GM19467 (cell line): ENCODE measurements at regions not wholly inside any gene's neighbourhood (a gene's known extent, or its start where the extent isn't known, plus 50 kb on each side); places are given as distances from the start of the nearest gene placed in this dataset.

Experiments used
- ATAC-seq: cut with Tn5 transposase; IDR thresholded peaks from one replicate; pipeline ENCODE4 v1.9.1; 2021; ENCODE audit warnings: mild to moderate bottlenecking, moderate library complexity; ENCODE audit not compliant: unreplicated experiment

- ATAC-seq = no peak
Observed at GRCh38 chr2:181766129-181766528, 85.8 kb upstream of the NEUROD1 start.

GRCh38 chr2:181770150-181770549, 89.8 kb upstream of the NEUROD1 start:
- ATAC-seq = no peak

GRCh38 chr2:181771356-181771755, 91.0 kb upstream of the NEUROD1 start:
- no peak for ATAC-seq

GRCh38 chr2:181772334-181772733, 92.0 kb upstream of the NEUROD1 start:
- ATAC-seq = no peak

- ATAC-seq = no peak
Observed at GRCh38 chr2:181772777-181773176, 92.5 kb upstream of the NEUROD1 start.

- peak; percentile 41 for ATAC-seq
Observed at GRCh38 chr2:181774685-181775084, 94.4 kb upstream of the NEUROD1 start.

- ATAC-seq = no peak
Observed at GRCh38 chr2:181776336-181776735, 96.0 kb upstream of the NEUROD1 start.

- no peak for ATAC-seq
Observed at GRCh38 chr2:181777734-181778133, 97.4 kb upstream of the NEUROD1 start.

GRCh38 chr2:181778621-181779201, 98.4 kb upstream of the NEUROD1 start:
- no peak for ATAC-seq

GRCh38 chr2:181779288-181780021, 99.1 kb upstream of the NEUROD1 start:
- ATAC-seq = peak; percentile 39

GRCh38 chr2:181780047-181780651, 99.8 kb upstream of the NEUROD1 start:
- ATAC-seq = peak; percentile 76

GRCh38 chr2:181780657-181781056, 100.3 kb upstream of the NEUROD1 start:
- ATAC-seq = peak; percentile 14

GRCh38 chr2:181781078-181781786, 100.9 kb upstream of the NEUROD1 start:
- peak; percentile 46 for ATAC-seq

- ATAC-seq = no peak
Observed at GRCh38 chr2:181782660-181783059, 102.3 kb upstream of the NEUROD1 start.

GRCh38 chr2:181784556-181784955, 104.2 kb upstream of the NEUROD1 start:
- no peak for ATAC-seq

- no peak for ATAC-seq
Observed at GRCh38 chr2:181785691-181786344, 105.5 kb upstream of the NEUROD1 start.

GRCh38 chr2:181786371-181787228, 104.9 kb upstream of the ITPRID2 start:
- ATAC-seq = no peak

- ATAC-seq = no peak
Observed at GRCh38 chr2:181787310-181788048, 104.1 kb upstream of the ITPRID2 start.

GRCh38 chr2:181788897-181789555, 102.5 kb upstream of the ITPRID2 start:
- no peak for ATAC-seq
